ENCODE measurements at regions not wholly inside any gene's neighbourhood (a gene's known extent, or its start where the extent isn't known, plus 50 kb on each side); places are given as distances from the start of the nearest gene placed in this dataset.

GRCh38 chr18:27366665-27367064 lies 181.6 kb upstream of the CHST9 start:
- no peak for TF ChIP-seq CTCF (IDR thresholded peaks at IDR 0.05)
- TF ChIP-seq EP300 (IDR thresholded peaks at IDR 0.05; ENCODE audit: low read depth), result no peak
- TF ChIP-seq POLR2A (IDR thresholded peaks at IDR 0.05), result no peak
